ENCODE measurements at regions not wholly inside any gene's neighbourhood (a gene's known extent, or its start where the extent isn't known, plus 50 kb on each side); places are given as distances from the start of the nearest gene placed in this dataset.

GRCh38 chr4:95957054-95957453 is 117.2 kb downstream of the PDHA2 start:
- TF ChIP-seq CTCF (IDR thresholded peaks at IDR 0.05 in 4 of 5, conservative IDR thresholded peaks at IDR 0.05 in 1 of 5) = no peak
- no peak for TF ChIP-seq POLR2A (IDR thresholded peaks at IDR 0.05)
